Inflammatory macrophage treated with lipopolysaccharide for 1 hour (primary cell): ENCODE measurements at regions not wholly inside any gene's neighbourhood (a gene's known extent, or its start where the extent isn't known, plus 50 kb on each side); places are given as distances from the start of the nearest gene placed in this dataset.

Source experiments
- DNase-seq, 2 donors: peaks; one replicate each; pipeline ENCODE4 v3.0.0-alpha.2; 2020 to 2022

- no peak for DNase-seq
These were observed 602.3 kb upstream of the MGMT start for GRCh38 chr10:128864554-128865295.

GRCh38 chr10:128865436-128866195, 601.4 kb upstream of the MGMT start:
- DNase-seq: no peak

- no peak for DNase-seq
These were observed 600.5 kb upstream of the MGMT start for GRCh38 chr10:128866551-128866950.

GRCh38 chr10:128867210-128867609, 599.8 kb upstream of the MGMT start:
- no peak for DNase-seq

GRCh38 chr10:128867819-128868218, 599.2 kb upstream of the MGMT start:
- DNase-seq: no peak

- DNase-seq: no peak
These were observed 598.6 kb upstream of the MGMT start for GRCh38 chr10:128868481-128868880.

GRCh38 chr10:128869101-128869749, 597.8 kb upstream of the MGMT start:
- no peak for DNase-seq

- no peak for DNase-seq
These were observed 596.0 kb upstream of the MGMT start for GRCh38 chr10:128870830-128871597.

- DNase-seq: no peak
These were observed 595.3 kb upstream of the MGMT start for GRCh38 chr10:128871671-128872231.

- no peak for DNase-seq
These were observed 593.5 kb upstream of the MGMT start for GRCh38 chr10:128873411-128874054.

- DNase-seq: no peak
These were observed 592.7 kb upstream of the MGMT start for GRCh38 chr10:128874331-128874730.

GRCh38 chr10:128875030-128875744, 591.9 kb upstream of the MGMT start:
- peak; percentile 0 to 2 for DNase-seq

GRCh38 chr10:128875956-128876736, 590.9 kb upstream of the MGMT start:
- DNase-seq: peak; percentile 7 to 11

- no peak for DNase-seq
These were observed 589.9 kb upstream of the MGMT start for GRCh38 chr10:128877141-128877540.

GRCh38 chr10:128877936-128878335, 589.1 kb upstream of the MGMT start:
- DNase-seq: no peak

GRCh38 chr10:128879030-128879429, 588.0 kb upstream of the MGMT start:
- DNase-seq: no peak

- no peak for DNase-seq
These were observed 587.5 kb upstream of the MGMT start for GRCh38 chr10:128879441-128880140.

- no peak for DNase-seq
These were observed 586.8 kb upstream of the MGMT start for GRCh38 chr10:128880159-128880725.

GRCh38 chr10:128881086-128881485, 586.0 kb upstream of the MGMT start:
- DNase-seq: no peak
